B cell (primary cell): ENCODE measurements at regions not wholly inside any gene's neighbourhood (a gene's known extent, or its start where the extent isn't known, plus 50 kb on each side); places are given as distances from the start of the nearest gene placed in this dataset.

Experiments
- ATAC-seq: fragments of 200-7000 bp; cut with Tn5 transposase; one replicate; pipeline ENCODE4 v1.10.0; 2021; ENCODE audit warnings: low read depth, mild to moderate bottlenecking, moderate number of reproducible peaks, moderate library complexity
- CTCF ChIA-PET: fragments of 350-600 bp; sonication (Branson Sonifier 250); formaldehyde crosslinking; loops from one replicate; lab custom pipeline; 2021; ENCODE audit warnings: antibody characterized with exemption, inconsistent platforms; lab: Charles Lee
- POLR2A ChIA-PET: fragments of 350-600 bp; sonication (Branson Sonifier 250); formaldehyde crosslinking; loops from one replicate; lab custom pipeline; 2021; ENCODE audit warnings: antibody characterized with exemption; lab: Charles Lee
- DNase-seq: peaks from one replicate; pipeline ENCODE4 v3.0.0; 2013
- H2AFZ ChIP-seq: 2 replicates; pipeline ENCODE4 v1.6.1; 2012; ENCODE audit warnings: mild to moderate bottlenecking, low read depth, low read length; ENCODE audit not compliant: insufficient read depth, poor library complexity, severe bottlenecking
- H3K27ac ChIP-seq, 2 donors: 1 replicate in 1 of 2; 2 replicates in 1 of 2; pipeline ENCODE4 v1.5.1; 2012 to 2013; ENCODE audit warnings: low read length in 2 of 2, mild to moderate bottlenecking in 2 of 2, moderate library complexity in 1 of 2
- H3K27me3 ChIP-seq, 4 experiments: fragments of 200-600 bp in 1 of 4; sonication (generic) in 1 of 4; replicated peaks in 1 of 4; 1 replicate in 2 of 4; 2 replicates in 2 of 4; pipeline versions ENCODE4 v1.6.1 to v1.7.0; 2013 to 2016; ENCODE audit warnings: low read length in 3 of 4, mild to moderate bottlenecking in 2 of 4, mixed read lengths in 1 of 4, moderate library complexity in 1 of 4; ENCODE audit not compliant: insufficient read depth in 4 of 4, control insufficient read depth in 3 of 4; ENCODE audit errors: control extremely low read depth in 1 of 4
- H3K36me3 ChIP-seq, 2 experiments: replicated peaks in 1 of 2; 1 replicate in 1 of 2; 2 replicates in 1 of 2; pipeline versions ENCODE4 v1.6.1 to v1.7.1; 2013; ENCODE audit warnings: low read length in 1 of 2; ENCODE audit not compliant: insufficient read depth in 2 of 2, control insufficient read depth in 1 of 2; ENCODE audit errors: control extremely low read depth in 1 of 2, extremely low read depth in 1 of 2
- H3K4me1 ChIP-seq, 2 donors: fragments of 200-600 bp in 1 of 2; sonication (generic) in 1 of 2; 1 replicate in 1 of 2; 2 replicates in 1 of 2; pipeline versions ENCODE4 v1.5.1 to v1.6.1; 2013 to 2017; ENCODE audit warnings: low read length in 2 of 2; ENCODE audit not compliant: control insufficient read depth in 2 of 2, insufficient read depth in 2 of 2
- H3K4me2 ChIP-seq: replicated peaks from 2 replicates; pipeline ENCODE3; 2012; ENCODE audit warnings: mild to moderate bottlenecking, low read depth, low read length; ENCODE audit not compliant: poor library complexity, severe bottlenecking
- H3K4me3 ChIP-seq, 5 experiments: fragments of 200-600 bp in 1 of 5; sonication (generic) in 1 of 5; 1 replicate in 3 of 5; 2 replicates in 2 of 5; pipeline versions ENCODE4 v1.5.1 to v1.7.0; 2011 to 2016; ENCODE audit warnings: low read length in 4 of 5, mild to moderate bottlenecking in 4 of 5, low read depth in 2 of 5, control low read depth in 1 of 5, moderate library complexity in 1 of 5; ENCODE audit not compliant: insufficient read depth in 1 of 5; ENCODE audit errors: control extremely low read depth in 1 of 5, extremely low read depth in 1 of 5
- H3K79me2 ChIP-seq: fragments of 200-600 bp; sonication (generic); one replicate; pipeline ENCODE4 v1.6.0; 2016; ENCODE audit warnings: low read length; ENCODE audit not compliant: control insufficient read depth, insufficient read depth
- H3K9ac ChIP-seq: fragments of 200-600 bp; sonication (generic); 2 replicates; pipeline ENCODE4 v1.6.1; 2017; ENCODE audit warnings: mild to moderate bottlenecking, low read length, moderate library complexity
- H3K9me3 ChIP-seq, 3 donors: one replicate each; pipeline versions ENCODE4 v1.6.1 to v1.7.1; 2013; ENCODE audit warnings: low read length in 2 of 3; ENCODE audit not compliant: control insufficient read depth in 2 of 3, insufficient read depth in 1 of 3; ENCODE audit errors: control extremely low read depth in 1 of 3
- H4K20me1 ChIP-seq: 2 replicates; pipeline ENCODE4 v1.6.0; 2012; ENCODE audit warnings: mild to moderate bottlenecking, low read length; ENCODE audit not compliant: insufficient read depth, control insufficient read depth, poor library complexity, severe bottlenecking
- H3K27ac Mint-ChIP-seq: one replicate; pipeline ENCODE4 v1.8.0; 2021; ENCODE audit warnings: mixed read lengths
- H3K27me3 Mint-ChIP-seq: one replicate; pipeline ENCODE4 v1.8.0; 2021; ENCODE audit warnings: mixed read lengths
- H3K4me1 Mint-ChIP-seq: one replicate; pipeline ENCODE4 v1.8.0; 2021; ENCODE audit warnings: mixed read lengths
- H3K4me3 Mint-ChIP-seq: one replicate; pipeline ENCODE4 v1.8.0; 2021; ENCODE audit warnings: mixed read lengths
- H3K9me3 Mint-ChIP-seq: one replicate; pipeline ENCODE4 v1.8.0; 2022; ENCODE audit warnings: mixed read lengths; ENCODE audit not compliant: insufficient read depth
- EZH2 ChIP-seq: IDR thresholded peaks from 2 replicates; pipeline ENCODE4 v1.6.1; 2012; ENCODE audit warnings: borderline replicate concordance, low read depth, mild to moderate bottlenecking, moderate library complexity, low read length; ENCODE audit not compliant: insufficient read depth, poor library complexity, severe bottlenecking
- WGBS: methylation state at CpG from one replicate; pipeline ENCODE4 v1.1.5; 2013; ENCODE audit warnings: missing lambda C conversion rate; ENCODE audit not compliant: insufficient coverage; 5-methylcytosine and 5-hydroxymethylcytosine counted together
- intact Hi-C: fragments of 100-400 bp; cut with micrococcal nuclease; formaldehyde crosslinking; loops from one replicate; pipeline ENCODE4 v1.10.0; 2022
- TF ChIP-seq, protein P1 (sequence below): fragments of 200-600 bp; IDR thresholded peaks from one replicate; pipeline ENCODE4 v1.8.0; 2022; ENCODE audit warnings: antibody characterized with exemption, mild to moderate bottlenecking

DNA sequence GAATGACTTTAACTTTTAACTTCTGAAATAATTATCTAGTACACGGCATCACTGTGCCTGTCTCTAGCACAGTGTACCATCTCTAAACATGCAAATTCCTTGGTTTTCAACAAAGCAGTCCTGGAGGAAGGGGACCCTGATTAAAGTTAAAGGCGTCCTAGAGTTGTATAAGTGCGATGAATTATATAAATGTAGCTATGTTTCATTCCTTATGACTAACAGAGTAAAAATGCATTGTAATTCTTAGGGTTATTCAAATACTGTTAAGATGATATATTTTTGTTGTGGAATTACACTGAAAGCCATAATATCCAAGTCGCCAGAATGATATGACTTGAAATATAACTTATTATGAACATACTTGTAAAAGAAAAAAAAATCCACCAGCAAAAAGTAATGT, 544.9 kb upstream of the LINC00305 start:
- no CpG with 5 or more reads among the region's 4 CpGs for WGBS
- H2AFZ ChIP-seq, result no peak overlapping the region
- intact Hi-C loops, result no loop called here
- no peaks in the 10 kb centered on the region for H3K27me3 ChIP-seq
- POLR2A ChIA-PET, result no interaction called here
- TF ChIP-seq, protein P1, sequence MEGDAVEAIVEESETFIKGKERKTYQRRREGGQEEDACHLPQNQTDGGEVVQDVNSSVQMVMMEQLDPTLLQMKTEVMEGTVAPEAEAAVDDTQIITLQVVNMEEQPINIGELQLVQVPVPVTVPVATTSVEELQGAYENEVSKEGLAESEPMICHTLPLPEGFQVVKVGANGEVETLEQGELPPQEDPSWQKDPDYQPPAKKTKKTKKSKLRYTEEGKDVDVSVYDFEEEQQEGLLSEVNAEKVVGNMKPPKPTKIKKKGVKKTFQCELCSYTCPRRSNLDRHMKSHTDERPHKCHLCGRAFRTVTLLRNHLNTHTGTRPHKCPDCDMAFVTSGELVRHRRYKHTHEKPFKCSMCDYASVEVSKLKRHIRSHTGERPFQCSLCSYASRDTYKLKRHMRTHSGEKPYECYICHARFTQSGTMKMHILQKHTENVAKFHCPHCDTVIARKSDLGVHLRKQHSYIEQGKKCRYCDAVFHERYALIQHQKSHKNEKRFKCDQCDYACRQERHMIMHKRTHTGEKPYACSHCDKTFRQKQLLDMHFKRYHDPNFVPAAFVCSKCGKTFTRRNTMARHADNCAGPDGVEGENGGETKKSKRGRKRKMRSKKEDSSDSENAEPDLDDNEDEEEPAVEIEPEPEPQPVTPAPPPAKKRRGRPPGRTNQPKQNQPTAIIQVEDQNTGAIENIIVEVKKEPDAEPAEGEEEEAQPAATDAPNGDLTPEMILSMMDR, result no peak
- TF ChIP-seq EZH2, result no peak
- no peak overlapping the region for H3K9ac ChIP-seq
- CTCF ChIA-PET, result no interaction called here
- H3K4me1 Mint-ChIP-seq, result peaks cover 8% of the 10 kb centered on the region
- no peaks in the 10 kb centered on the region for H3K79me2 ChIP-seq
- H4K20me1 ChIP-seq, result no peaks in the 10 kb centered on the region
- no peak overlapping the region for H3K4me2 ChIP-seq
- no peak overlapping the region for H3K27ac Mint-ChIP-seq
- no peaks in the 10 kb centered on the region for H3K36me3 ChIP-seq
- no peak for DNase-seq
- H3K4me1 ChIP-seq, result peaks cover 0 to 6% of the 10 kb centered on the region in 2 donors
- no peak overlapping the region for H3K4me3 Mint-ChIP-seq
- H3K27ac ChIP-seq, result no peak overlapping the region
- peaks cover 0 to 2% (median 1%) of the 10 kb centered on the region in 3 donors for H3K9me3 ChIP-seq
- no peaks in the 10 kb centered on the region for H3K27me3 Mint-ChIP-seq
- ATAC-seq, result no peak
- peaks cover 7% of the 10 kb centered on the region for H3K9me3 Mint-ChIP-seq
- H3K4me3 ChIP-seq, result no peak overlapping the region

- intact Hi-C loops, result no loop called here
- no peaks in the 10 kb centered on the region for H4K20me1 ChIP-seq
- H3K4me1 ChIP-seq, result peaks cover 0 to 6% of the 10 kb centered on the region in 2 donors
- no peaks in the 10 kb centered on the region for H3K27me3 ChIP-seq
- ATAC-seq (no peak), DNase-seq (no peak)
- peaks cover 8% of the 10 kb centered on the region for H3K4me1 Mint-ChIP-seq
- CTCF ChIA-PET, result no interaction called here
- H3K4me2 ChIP-seq, result no peak overlapping the region
- POLR2A ChIA-PET, result no interaction called here
- H3K9me3 ChIP-seq, result peaks cover 0 to 2% (median 1%) of the 10 kb centered on the region in 3 donors
- 100% methylated on average over 1 of the region's 2 CpGs for WGBS
- no peak overlapping the region for H3K27ac ChIP-seq
- H3K9ac ChIP-seq, result no peak overlapping the region
- no peak overlapping the region for H3K27ac Mint-ChIP-seq
- no peak overlapping the region for H3K4me3 Mint-ChIP-seq
- no peak overlapping the region for H3K4me3 ChIP-seq
- TF ChIP-seq, protein P1, result no peak
- no peak for TF ChIP-seq EZH2
- H2AFZ ChIP-seq, result no peak overlapping the region
- peaks cover 7% of the 10 kb centered on the region for H3K9me3 Mint-ChIP-seq
- H3K27me3 Mint-ChIP-seq, result no peaks in the 10 kb centered on the region
- H3K36me3 ChIP-seq, result no peaks in the 10 kb centered on the region
- H3K79me2 ChIP-seq, result no peaks in the 10 kb centered on the region
Observed at GRCh38 chr18:64692826-64693225, 543.9 kb upstream of the LINC00305 start.
